CD4-positive, CD25-positive, alpha-beta regulatory T cell (primary cell): ENCODE measurements at regions not wholly inside any gene's neighbourhood (a gene's known extent, or its start where the extent isn't known, plus 50 kb on each side); places are given as distances from the start of the nearest gene placed in this dataset.

Experiments used
- ATAC-seq, 2 donors: fragments of 150-1000 bp; cut with Tn5 transposase; one replicate each; pipeline ENCODE4 v1.10.0; 2021; ENCODE audit warnings: low read depth in 2 of 2, moderate number of reproducible peaks in 2 of 2, moderate library complexity in 1 of 2
- DNase-seq, 3 donors: peaks; one replicate each; pipeline versions ENCODE4 v3.0.0 to v3.0.0-alpha.2; 2012 to 2022; ENCODE audit warnings: mixed read lengths in 1 of 3
- H3K27ac ChIP-seq: one replicate; pipeline ENCODE4 v1.7.0; 2013; ENCODE audit warnings: mild to moderate bottlenecking, low read length; ENCODE audit not compliant: insufficient read depth, poor library complexity, severe bottlenecking
- H3K27me3 ChIP-seq: one replicate; pipeline ENCODE4 v1.7.0; 2013; ENCODE audit warnings: low read length; ENCODE audit not compliant: control insufficient read depth, insufficient read depth
- H3K36me3 ChIP-seq: one replicate; pipeline ENCODE4 v1.7.0; 2013; ENCODE audit warnings: mild to moderate bottlenecking, low read length, moderate library complexity; ENCODE audit not compliant: control insufficient read depth, insufficient read depth
- H3K4me1 ChIP-seq: 2 replicates; pipeline ENCODE4 v1.7.0; 2013; ENCODE audit warnings: mild to moderate bottlenecking, low read length; ENCODE audit not compliant: insufficient read depth, control insufficient read depth, poor library complexity, severe bottlenecking
- H3K4me3 ChIP-seq: one replicate; pipeline ENCODE4 v1.7.0; 2013; ENCODE audit warnings: low read depth, mild to moderate bottlenecking, low read length, moderate library complexity
- H3K9me3 ChIP-seq, 2 experiments: 1 replicate in 1 of 2; 2 replicates in 1 of 2; pipeline ENCODE4 v1.7.0; 2013; ENCODE audit warnings: low read length in 2 of 2, mild to moderate bottlenecking in 1 of 2, moderate library complexity in 1 of 2; ENCODE audit not compliant: control insufficient read depth in 2 of 2
- H3K27ac Mint-ChIP-seq, 3 donors: one replicate each; pipeline ENCODE4 v1.8.0; 2020 to 2022; ENCODE audit warnings: mild to moderate bottlenecking in 3 of 3, mixed read lengths in 3 of 3, moderate library complexity in 2 of 3
- H3K27me3 Mint-ChIP-seq: one replicate; pipeline ENCODE4 v1.8.0; 2022; ENCODE audit warnings: mild to moderate bottlenecking, mixed read lengths
- H3K36me3 Mint-ChIP-seq: one replicate; pipeline ENCODE4 v1.8.0; 2020; ENCODE audit warnings: mixed read lengths
- H3K4me1 Mint-ChIP-seq, 4 donors: one replicate each; pipeline ENCODE4 v1.8.0; 2020 to 2022; ENCODE audit warnings: mixed read lengths in 4 of 4, mild to moderate bottlenecking in 1 of 4
- H3K4me3 Mint-ChIP-seq, 4 donors: one replicate each; pipeline ENCODE4 v1.8.0; 2020 to 2022; ENCODE audit warnings: mild to moderate bottlenecking in 4 of 4, mixed read lengths in 4 of 4, moderate library complexity in 3 of 4
- H3K9me3 Mint-ChIP-seq, 7 donors: one replicate each; pipeline ENCODE4 v1.8.0; 2020 to 2022; ENCODE audit warnings: mixed read lengths in 7 of 7, mild to moderate bottlenecking in 3 of 7, moderate library complexity in 2 of 7

GRCh38 chr1:222043444-222044292, 301.8 kb upstream of the DUSP10 start:
- ATAC-seq (no peak), DNase-seq (no peak)
- H3K4me3 Mint-ChIP-seq = no peak overlapping the region
- no peak overlapping the region for H3K27ac ChIP-seq
- H3K27me3 ChIP-seq = no peaks in the 10 kb centered on the region
- H3K4me1 ChIP-seq = no peaks in the 10 kb centered on the region
- H3K36me3 Mint-ChIP-seq = no peaks in the 10 kb centered on the region
- no peaks in the 10 kb centered on the region for H3K36me3 ChIP-seq
- no peaks in the 10 kb centered on the region for H3K27me3 Mint-ChIP-seq
- H3K4me1 Mint-ChIP-seq = peaks cover 0 to 5% (median 2%) of the 10 kb centered on the region in 4 donors
- no peak overlapping the region for H3K4me3 ChIP-seq
- H3K9me3 ChIP-seq = no peaks in the 10 kb centered on the region
- no peaks in the 10 kb centered on the region for H3K9me3 Mint-ChIP-seq
- H3K27ac Mint-ChIP-seq = no peak overlapping the region

- no peak for DNase-seq
- Histone ChIP-seq H3K4me3 (no peak overlapping the region), H3K36me3 (no peaks in the 10 kb centered on the region), H3K27ac (no peak overlapping the region), H3K9me3 (no peaks in the 10 kb centered on the region), H3K27me3 (no peaks in the 10 kb centered on the region), H3K4me1 (no peaks in the 10 kb centered on the region)
- no peaks in the 10 kb centered on the region for H3K4me1 Mint-ChIP-seq
- no peak for ATAC-seq
- H3K27me3 Mint-ChIP-seq = no peaks in the 10 kb centered on the region
- no peaks in the 10 kb centered on the region for H3K9me3 Mint-ChIP-seq
- no peaks in the 10 kb centered on the region for H3K36me3 Mint-ChIP-seq
- H3K27ac Mint-ChIP-seq = no peak overlapping the region
- H3K4me3 Mint-ChIP-seq = no peak overlapping the region
These were observed 300.2 kb upstream of the DUSP10 start for GRCh38 chr1:222042120-222042519.

GRCh38 chr1:222040955-222041354, 299.1 kb upstream of the DUSP10 start:
- Mint-ChIP-seq H3K4me1 (no peaks in the 10 kb centered on the region), H3K4me3 (no peak overlapping the region), H3K9me3 (peaks cover 0 to 2% (median 0%) of the 10 kb centered on the region in 7 donors), H3K27me3 (no peaks in the 10 kb centered on the region), H3K27ac (no peak overlapping the region), H3K36me3 (no peaks in the 10 kb centered on the region)
- no peak for DNase-seq
- H3K9me3 ChIP-seq = no peaks in the 10 kb centered on the region
- H3K4me1 ChIP-seq = no peaks in the 10 kb centered on the region
- no peak for ATAC-seq
- H3K27ac ChIP-seq = no peak overlapping the region
- no peak overlapping the region for H3K4me3 ChIP-seq
- H3K27me3 ChIP-seq = no peaks in the 10 kb centered on the region
- H3K36me3 ChIP-seq = no peaks in the 10 kb centered on the region

- no peak overlapping the region for H3K27ac Mint-ChIP-seq
- no peaks in the 10 kb centered on the region for H3K27me3 ChIP-seq
- H3K27ac ChIP-seq = no peak overlapping the region
- H3K4me3 ChIP-seq = no peak overlapping the region
- no peak for DNase-seq
- no peaks in the 10 kb centered on the region for H3K36me3 ChIP-seq
- no peaks in the 10 kb centered on the region for H3K4me1 ChIP-seq
- H3K4me3 Mint-ChIP-seq = no peak overlapping the region
- H3K9me3 ChIP-seq = no peaks in the 10 kb centered on the region
- no peaks in the 10 kb centered on the region for H3K36me3 Mint-ChIP-seq
- no peaks in the 10 kb centered on the region for H3K4me1 Mint-ChIP-seq
- H3K9me3 Mint-ChIP-seq = peaks cover 0 to 2% (median 0%) of the 10 kb centered on the region in 7 donors
- no peak for ATAC-seq
- peaks cover 4% of the 10 kb centered on the region for H3K27me3 Mint-ChIP-seq
These were observed 298.4 kb upstream of the DUSP10 start for GRCh38 chr1:222040121-222040805.

GRCh38 chr1:222038971-222039370, 297.1 kb upstream of the DUSP10 start:
- no peak overlapping the region for H3K27ac ChIP-seq
- H3K4me1 ChIP-seq = no peaks in the 10 kb centered on the region
- Mint-ChIP-seq H3K4me3 (no peak overlapping the region), H3K4me1 (no peaks in the 10 kb centered on the region), H3K9me3 (peaks cover 0 to 2% (median 0%) of the 10 kb centered on the region in 7 donors), H3K27me3 (peaks cover 9% of the 10 kb centered on the region), H3K27ac (no peak overlapping the region), H3K36me3 (no peaks in the 10 kb centered on the region)
- no peak overlapping the region for H3K4me3 ChIP-seq
- DNase-seq (no peak), ATAC-seq (no peak)
- no peaks in the 10 kb centered on the region for H3K9me3 ChIP-seq
- H3K36me3 ChIP-seq = no peaks in the 10 kb centered on the region
- peaks cover 2% of the 10 kb centered on the region for H3K27me3 ChIP-seq

GRCh38 chr1:222037720-222038119, 295.8 kb upstream of the DUSP10 start:
- no peak overlapping the region for H3K27ac ChIP-seq
- Mint-ChIP-seq H3K36me3 (no peaks in the 10 kb centered on the region), H3K4me3 (no peak overlapping the region), H3K9me3 (peaks cover 0 to 2% (median 0%) of the 10 kb centered on the region in 7 donors), H3K4me1 (no peaks in the 10 kb centered on the region), H3K27me3 (peaks cover 9% of the 10 kb centered on the region), H3K27ac (no peak overlapping the region)
- no peaks in the 10 kb centered on the region for H3K9me3 ChIP-seq
- H3K4me3 ChIP-seq = no peak overlapping the region
- H3K27me3 ChIP-seq = peaks cover 4% of the 10 kb centered on the region
- no peaks in the 10 kb centered on the region for H3K4me1 ChIP-seq
- H3K36me3 ChIP-seq = no peaks in the 10 kb centered on the region
- ATAC-seq (no peak), DNase-seq (no peak)

GRCh38 chr1:222034790-222035189, 292.9 kb upstream of the DUSP10 start:
- Mint-ChIP-seq H3K36me3 (no peaks in the 10 kb centered on the region), H3K4me1 (no peaks in the 10 kb centered on the region), H3K9me3 (peaks cover 0 to 2% (median 0%) of the 10 kb centered on the region in 7 donors), H3K4me3 (no peak overlapping the region), H3K27me3 (peaks cover 18% of the 10 kb centered on the region), H3K27ac (no peak overlapping the region)
- DNase-seq (no peak), ATAC-seq (no peak)
- no peaks in the 10 kb centered on the region for H3K4me1 ChIP-seq
- H3K36me3 ChIP-seq = no peaks in the 10 kb centered on the region
- H3K27ac ChIP-seq = no peak overlapping the region
- no peaks in the 10 kb centered on the region for H3K9me3 ChIP-seq
- H3K27me3 ChIP-seq = peaks cover 6% of the 10 kb centered on the region
- H3K4me3 ChIP-seq = no peak overlapping the region
